ENCODE measurements at regions not wholly inside any gene's neighbourhood (a gene's known extent, or its start where the extent isn't known, plus 50 kb on each side); places are given as distances from the start of the nearest gene placed in this dataset.

GRCh38 chr13:22839603-22840530, 340.9 kb upstream of the SGCG start:
- TF ChIP-seq EZH2 (IDR thresholded peaks at IDR 0.05; ENCODE audit: low read length) (no peak), CTCF (optimal IDR thresholded peaks at IDR 0.05 in 1 of 3, IDR thresholded peaks at IDR 0.05 in 1 of 3, conservative IDR thresholded peaks at IDR 0.05 in 1 of 3; ENCODE audit: extremely low read depth in 1 of 3, insufficient read depth in 2 of 3, low read length in 3 of 3) (no peak)

Data from keratinocyte (primary cell).